Astrocyte of the cerebellum (primary cell): ENCODE measurements at regions not wholly inside any gene's neighbourhood (a gene's known extent, or its start where the extent isn't known, plus 50 kb on each side); places are given as distances from the start of the nearest gene placed in this dataset.

Experiments
- DNase-seq: peaks from one replicate; pipeline ENCODE4 v3.0.0-alpha.2; 2011; ENCODE audit warnings: low read depth
- H3K4me3 ChIP-seq: 2 replicates; pipeline ENCODE4 v1.5.1; 2011; ENCODE audit warnings: mild to moderate bottlenecking, low read depth, low read length, moderate library complexity
- CTCF ChIP-seq: IDR thresholded peaks from 2 replicates; pipeline ENCODE4 v1.5.1; 2012; ENCODE audit warnings: low read length, low read depth, moderate library complexity, mild to moderate bottlenecking; ENCODE audit errors: missing control alignments
- in situ Hi-C: cut with HindIII; loops from 2 replicates; pipeline ENCODE4 v1.10.0; 2017; ENCODE audit warnings: low sequenced_read_pairs

GRCh38 chr15:69731081-69731330, 278.4 kb downstream of the RPLP1 start:
- no peak for DNase-seq
- in situ Hi-C loops: no loop called here
- H3K4me3 ChIP-seq: no peak overlapping the region
- TF ChIP-seq CTCF: no peak

GRCh38 chr15:69731581-69731980, 279.0 kb downstream of the RPLP1 start:
- no peak overlapping the region for H3K4me3 ChIP-seq
- no peak for TF ChIP-seq CTCF
- DNase-seq: no peak
- in situ Hi-C loops: no loop called here

- in situ Hi-C loops: no loop called here
- TF ChIP-seq CTCF: no peak
- no peak for DNase-seq
- no peak overlapping the region for H3K4me3 ChIP-seq
Observed at GRCh38 chr15:69732133-69732532, 279.5 kb downstream of the RPLP1 start.

- no peak for DNase-seq
Observed at GRCh38 chr15:69734699-69735098, 282.1 kb downstream of the RPLP1 start.

GRCh38 chr15:69735121-69735520, 282.5 kb downstream of the RPLP1 start:
- no peak overlapping the region for H3K4me3 ChIP-seq
- TF ChIP-seq CTCF: no peak
- DNase-seq: no peak
- in situ Hi-C loops: no loop called here

More at GRCh38 chr15:69734699-69735098, 282.1 kb downstream of the RPLP1 start:
- TF ChIP-seq CTCF: no peak
- H3K4me3 ChIP-seq: no peak overlapping the region
- in situ Hi-C loops: no loop called here

GRCh38 chr15:69736161-69736560, 283.5 kb downstream of the RPLP1 start:
- TF ChIP-seq CTCF: no peak
- no peak overlapping the region for H3K4me3 ChIP-seq
- in situ Hi-C loops: no loop called here
- DNase-seq: no peak

- no peak overlapping the region for H3K4me3 ChIP-seq
- DNase-seq: no peak
- no peak for TF ChIP-seq CTCF
- in situ Hi-C loops: no loop called here
Observed at GRCh38 chr15:69737916-69738315, 285.3 kb downstream of the RPLP1 start.
